ENCODE measurements at regions not wholly inside any gene's neighbourhood (a gene's known extent, or its start where the extent isn't known, plus 50 kb on each side); places are given as distances from the start of the nearest gene placed in this dataset.
"Not testable (repeated sequence)": the region's sequence is repeated elsewhere in the genome, so short reads cannot be mapped to it uniquely, and the experiment has no call there.

- no peak for DNase-seq (ENCODE audit: low read depth)
Measured at GRCh38 chr2:234374736-234375135, 122.1 kb downstream of the ARL4C start.

- no peak for DNase-seq (ENCODE audit: low read depth)
Measured at GRCh38 chr2:234374150-234374508, 122.8 kb downstream of the ARL4C start.

GRCh38 chr2:234373481-234374149, 123.3 kb downstream of the ARL4C start:
- no peak for DNase-seq (ENCODE audit: low read depth)

- peak; percentile 50 for DNase-seq (ENCODE audit: low read depth)
Measured at GRCh38 chr2:234373060-234373459, 123.8 kb downstream of the ARL4C start.

GRCh38 chr2:234372506-234372905, 124.4 kb downstream of the ARL4C start:
- no peak for DNase-seq (ENCODE audit: low read depth)

- DNase-seq (ENCODE audit: low read depth) = peak; percentile 68
Measured at GRCh38 chr2:234368861-234369261, 128.0 kb downstream of the ARL4C start.

GRCh38 chr2:234366891-234367290, 130.0 kb downstream of the ARL4C start:
- DNase-seq (ENCODE audit: low read depth) = no peak

GRCh38 chr2:234364661-234365060, 132.2 kb downstream of the ARL4C start:
- no peak for DNase-seq (ENCODE audit: low read depth)

GRCh38 chr2:234363647-234364294, 133.1 kb downstream of the ARL4C start:
- no peak for DNase-seq (ENCODE audit: low read depth)

GRCh38 chr2:234363011-234363487, 133.8 kb downstream of the ARL4C start:
- peak; percentile 85 for DNase-seq (ENCODE audit: low read depth)

GRCh38 chr2:234360313-234360975, 136.4 kb downstream of the ARL4C start:
- DNase-seq (ENCODE audit: low read depth) = not testable (repeated sequence)

- no peak for DNase-seq (ENCODE audit: low read depth)
Measured at GRCh38 chr2:234357666-234358065, 139.2 kb downstream of the ARL4C start.

GRCh38 chr2:234355808-234356365, 141.0 kb downstream of the ARL4C start:
- DNase-seq (ENCODE audit: low read depth) = no peak

- DNase-seq (ENCODE audit: low read depth) = peak; percentile 42
Measured at GRCh38 chr2:234355021-234355720, 141.7 kb downstream of the ARL4C start.

- no peak for DNase-seq (ENCODE audit: low read depth)
Measured at GRCh38 chr2:234352270-234352669, 144.6 kb downstream of the ARL4C start.

- not testable (repeated sequence) for DNase-seq (ENCODE audit: low read depth)
Measured at GRCh38 chr2:234351866-234352265, 145.0 kb downstream of the ARL4C start.

- no peak for DNase-seq (ENCODE audit: low read depth)
Measured at GRCh38 chr2:234348081-234348480, 148.8 kb downstream of the ARL4C start.

- no peak for DNase-seq (ENCODE audit: low read depth)
Measured at GRCh38 chr2:234345921-234346320, 151.0 kb downstream of the ARL4C start.

GRCh38 chr2:234344012-234344411, 152.9 kb downstream of the ARL4C start:
- no peak for DNase-seq (ENCODE audit: low read depth)

- no peak for DNase-seq (ENCODE audit: low read depth)
Measured at GRCh38 chr2:234343372-234343771, 153.5 kb downstream of the ARL4C start.

- DNase-seq (ENCODE audit: low read depth) = no peak
Measured at GRCh38 chr2:234341306-234341985, 155.4 kb downstream of the ARL4C start.

Data from M059J (cell line).